Vagina (tissue), 2 donors: ENCODE measurements at regions not wholly inside any gene's neighbourhood (a gene's known extent, or its start where the extent isn't known, plus 50 kb on each side); places are given as distances from the start of the nearest gene placed in this dataset.
"Not testable (repeated sequence)": the region's sequence is repeated elsewhere in the genome, so short reads cannot be mapped to it uniquely, and the experiment has no call there.

Experiments
- POLR2A ChIP-seq, 2 donors: fragments of 450-650 bp; IDR thresholded peaks; one replicate each; pipeline ENCODE4 v1.6.1; 2017; ENCODE audit warnings: antibody characterized with exemption in 2 of 2, mild to moderate bottlenecking in 2 of 2, moderate library complexity in 2 of 2
- TF ChIP-seq, protein P1 (sequence below), 3 experiments: fragments of 450-650 bp in 2 of 3; fragments of 200-600 bp in 1 of 3; sonication (generic) in 1 of 3; IDR thresholded peaks; one replicate each; pipeline ENCODE4 v1.5.1; 2017 to 2019; ENCODE audit warnings: antibody characterized with exemption in 3 of 3, mild to moderate bottlenecking in 2 of 3, moderate library complexity in 2 of 3

DNA sequence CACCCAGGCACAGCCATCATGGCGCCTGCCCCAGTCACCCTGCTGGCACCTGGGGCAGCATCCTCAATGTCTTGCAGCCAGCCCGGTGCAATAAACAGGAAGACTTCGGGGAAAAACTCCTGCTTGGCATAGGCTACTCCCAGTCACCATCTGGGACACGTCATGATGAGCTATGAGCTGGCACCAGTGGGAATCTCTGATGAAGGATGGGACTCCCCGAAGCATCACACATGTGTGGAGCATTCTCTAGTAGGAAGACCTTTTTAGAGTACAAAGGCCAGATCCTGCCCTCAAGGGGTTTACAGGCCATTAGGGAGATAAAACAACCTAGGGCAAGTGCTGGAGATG is 208.0 kb upstream of the IRF2BP2 start:
- not testable (repeated sequence) for TF ChIP-seq POLR2A (IDR thresholded peaks at IDR 0.05)
- TF ChIP-seq, protein P1, sequence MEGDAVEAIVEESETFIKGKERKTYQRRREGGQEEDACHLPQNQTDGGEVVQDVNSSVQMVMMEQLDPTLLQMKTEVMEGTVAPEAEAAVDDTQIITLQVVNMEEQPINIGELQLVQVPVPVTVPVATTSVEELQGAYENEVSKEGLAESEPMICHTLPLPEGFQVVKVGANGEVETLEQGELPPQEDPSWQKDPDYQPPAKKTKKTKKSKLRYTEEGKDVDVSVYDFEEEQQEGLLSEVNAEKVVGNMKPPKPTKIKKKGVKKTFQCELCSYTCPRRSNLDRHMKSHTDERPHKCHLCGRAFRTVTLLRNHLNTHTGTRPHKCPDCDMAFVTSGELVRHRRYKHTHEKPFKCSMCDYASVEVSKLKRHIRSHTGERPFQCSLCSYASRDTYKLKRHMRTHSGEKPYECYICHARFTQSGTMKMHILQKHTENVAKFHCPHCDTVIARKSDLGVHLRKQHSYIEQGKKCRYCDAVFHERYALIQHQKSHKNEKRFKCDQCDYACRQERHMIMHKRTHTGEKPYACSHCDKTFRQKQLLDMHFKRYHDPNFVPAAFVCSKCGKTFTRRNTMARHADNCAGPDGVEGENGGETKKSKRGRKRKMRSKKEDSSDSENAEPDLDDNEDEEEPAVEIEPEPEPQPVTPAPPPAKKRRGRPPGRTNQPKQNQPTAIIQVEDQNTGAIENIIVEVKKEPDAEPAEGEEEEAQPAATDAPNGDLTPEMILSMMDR (IDR thresholded peaks at IDR 0.05), result not testable (repeated sequence)
